SK-N-SH (cell line): ENCODE measurements at regions not wholly inside any gene's neighbourhood (a gene's known extent, or its start where the extent isn't known, plus 50 kb on each side); places are given as distances from the start of the nearest gene placed in this dataset.

Experiments
- CTCF ChIA-PET: fragments of 300-600, 350-600 bp; formaldehyde crosslinking; extraction: SDS; loops from one replicate; lab custom pipeline; 2021; lab: Yijun Ruan, JAX
- POLR2A ChIA-PET: fragments of 350-600 bp; sonication (Branson Sonifier 250); formaldehyde crosslinking; extraction: SDS; loops from one replicate; lab custom pipeline; 2020; ENCODE audit warnings: antibody characterized with exemption, inconsistent platforms; lab: Yijun Ruan, JAX
- DNase-seq: peaks from one replicate; pipeline ENCODE4 v3.0.0; 2012
- H2AFZ ChIP-seq: fragments of 200-600 bp; sonication (generic); 2 replicates; pipeline ENCODE4 v1.8.1; 2016; ENCODE audit warnings: antibody characterized with exemption, mild to moderate bottlenecking, low read depth
- H3F3A ChIP-seq: fragments of 200-600 bp; sonication (generic); replicated peaks from 2 replicates; pipeline ENCODE3; 2016; ENCODE audit warnings: antibody characterized with exemption, mild to moderate bottlenecking; ENCODE audit not compliant: insufficient read depth
- H3K27ac ChIP-seq, 2 experiments: fragments of 200-500 bp in 1 of 2; fragments of 200-600 bp in 1 of 2; sonication (Bioruptor generic) in 1 of 2; sonication (generic), shearing (Covaris generic) in 1 of 2; 2 replicates each; pipeline versions ENCODE4 v1.5.1 to v1.6.1; 2014 to 2016; ENCODE audit warnings: low read depth in 2 of 2, inconsistent platforms in 1 of 2, low read length in 1 of 2, mild to moderate bottlenecking in 1 of 2, mixed read lengths in 1 of 2
- H3K27me3 ChIP-seq: fragments of 200-600 bp; sonication (generic), shearing (Covaris generic); 2 replicates; pipeline ENCODE4 v1.6.1; 2016; ENCODE audit warnings: mixed run types; ENCODE audit not compliant: insufficient read depth
- H3K36me3 ChIP-seq, 2 experiments: fragments of 200-500 bp in 1 of 2; fragments of 200-600 bp in 1 of 2; sonication (Bioruptor generic) in 1 of 2; sonication (generic) in 1 of 2; replicated peaks in 1 of 2; 2 replicates each; pipeline versions ENCODE3 to v1.5.1; 2014 to 2016; ENCODE audit warnings: low read length in 1 of 2, mild to moderate bottlenecking in 1 of 2; ENCODE audit not compliant: insufficient read depth in 2 of 2, control insufficient read depth in 1 of 2
- H3K4me1 ChIP-seq, 2 experiments: fragments of 200-500 bp in 1 of 2; fragments of 200-600 bp in 1 of 2; sonication (Bioruptor generic) in 1 of 2; sonication (generic), shearing (Covaris generic) in 1 of 2; 2 replicates each; pipeline versions ENCODE4 v1.5.1 to v1.6.1; 2014 to 2016; ENCODE audit warnings: low read depth in 1 of 2, low read length in 1 of 2, mixed run types in 1 of 2; ENCODE audit not compliant: insufficient read depth in 2 of 2, control insufficient read depth in 1 of 2
- H3K4me2 ChIP-seq: fragments of 200-600 bp; sonication (generic), shearing (Covaris generic); 2 replicates; pipeline ENCODE4 v1.6.1; 2017; ENCODE audit warnings: mixed run types
- H3K4me3 ChIP-seq, 2 experiments: fragments of 200-500 bp in 1 of 2; fragments of 200-600 bp in 1 of 2; sonication (Bioruptor generic) in 1 of 2; sonication (generic), shearing (Covaris generic) in 1 of 2; 2 replicates each; pipeline versions ENCODE4 v1.5.1 to v1.8.1; 2014 to 2016; ENCODE audit warnings: low read depth in 2 of 2, inconsistent platforms in 1 of 2, low read length in 1 of 2, mild to moderate bottlenecking in 1 of 2, mixed read lengths in 1 of 2, moderate library complexity in 1 of 2
- H3K79me2 ChIP-seq: fragments of 200-600 bp; sonication (generic); 2 replicates; pipeline ENCODE4 v1.8.1; 2017; ENCODE audit warnings: mild to moderate bottlenecking; ENCODE audit not compliant: insufficient read depth
- H3K9ac ChIP-seq: fragments of 200-600 bp; sonication (generic); 2 replicates; pipeline ENCODE4 v1.6.1; 2017; ENCODE audit warnings: mixed run types
- H3K9me2 ChIP-seq: fragments of 200-600 bp; sonication (generic); 2 replicates; pipeline ENCODE4 v1.6.1; 2017; ENCODE audit warnings: mixed run types
- H3K9me3 ChIP-seq: fragments of 200-600 bp; sonication (generic); 2 replicates; pipeline ENCODE4 v1.6.1; 2017; ENCODE audit warnings: mixed run types, mild to moderate bottlenecking, moderate library complexity
- H4K20me1 ChIP-seq: fragments of 200-600 bp; sonication (generic); 2 replicates; pipeline ENCODE4 v1.6.1; 2017; ENCODE audit warnings: mild to moderate bottlenecking, mixed run types; ENCODE audit not compliant: insufficient read depth
- CHD2 ChIP-seq: fragments of 150-350 bp; IDR thresholded peaks from 2 replicates; pipeline ENCODE4 v1.6.1; 2018; ENCODE audit warnings: low read length; ENCODE audit not compliant: partially characterized antibody
- ELF1 ChIP-seq: IDR thresholded peaks from 2 replicates; pipeline ENCODE4 v1.4.0; 2012
- EP300 ChIP-seq, 2 experiments: IDR thresholded peaks; 2 replicates each; pipeline versions ENCODE4 v1.4.0 to v1.6.1; 2012; ENCODE audit warnings: borderline replicate concordance in 1 of 2, low read depth in 1 of 2, low read length in 1 of 2
- EZH2phosphoT487 ChIP-seq: fragments of 200-600 bp; sonication (generic); IDR thresholded peaks from 2 replicates; pipeline ENCODE4 v1.6.1; 2017; ENCODE audit warnings: low read depth, mixed run types, mild to moderate bottlenecking, antibody characterized with exemption, moderate library complexity, borderline replicate concordance
- FOSL2 ChIP-seq: IDR thresholded peaks from 2 replicates; pipeline ENCODE4 v1.4.0; 2012; ENCODE audit warnings: low read depth, mild to moderate bottlenecking, moderate library complexity, borderline replicate concordance
- FOXJ3 ChIP-seq: sonication (generic); formaldehyde crosslinking; IDR thresholded peaks from 2 replicates; pipeline ENCODE4 v1.5.1; 2020; ENCODE audit warnings: mild to moderate bottlenecking, missing genetic modification reagents
- FOXM1 ChIP-seq: IDR thresholded peaks from 2 replicates; pipeline ENCODE4 v1.4.0; 2012; ENCODE audit warnings: low read depth, mild to moderate bottlenecking
- JUND ChIP-seq: IDR thresholded peaks from 2 replicates; pipeline ENCODE4 v1.4.0; 2012
- MEF2A ChIP-seq: IDR thresholded peaks from 2 replicates; pipeline ENCODE4 v1.4.0; 2012; ENCODE audit warnings: low read depth, borderline replicate concordance
- MXI1 ChIP-seq: IDR thresholded peaks from 2 replicates; pipeline ENCODE4 v1.6.1; 2012; ENCODE audit warnings: mild to moderate bottlenecking, low read depth, low read length, improper control_type of control experiment
- NRF1 ChIP-seq: IDR thresholded peaks from 2 replicates; pipeline ENCODE4 v1.6.1; 2012; ENCODE audit warnings: low read depth, mild to moderate bottlenecking, low read length
- POLR2AphosphoS5 ChIP-seq: IDR thresholded peaks from 2 replicates; pipeline ENCODE4 v1.6.1; 2012; ENCODE audit warnings: low read depth, low read length
- RFX5 ChIP-seq: IDR thresholded peaks from 2 replicates; pipeline ENCODE4 v1.6.1; 2012; ENCODE audit warnings: mild to moderate bottlenecking, improper control_type of control experiment, low read length
- RXRA ChIP-seq: IDR thresholded peaks from 2 replicates; pipeline ENCODE4 v1.4.0; 2012; ENCODE audit warnings: low read depth, mild to moderate bottlenecking, borderline replicate concordance
- SIN3A ChIP-seq: IDR thresholded peaks from 2 replicates; pipeline ENCODE4 v1.6.1; 2012; ENCODE audit warnings: low read depth, mild to moderate bottlenecking, low read length, moderate library complexity, borderline replicate concordance
- TAF1 ChIP-seq: IDR thresholded peaks from 2 replicates; pipeline ENCODE4 v1.6.1; 2012; ENCODE audit warnings: low read depth, mild to moderate bottlenecking, low read length, moderate library complexity, borderline replicate concordance
- TEAD4 ChIP-seq: IDR thresholded peaks from 2 replicates; pipeline ENCODE4 v1.4.0; 2012; ENCODE audit warnings: mild to moderate bottlenecking, borderline replicate concordance; ENCODE audit not compliant: insufficient read depth
- YY1 ChIP-seq: IDR thresholded peaks from 2 replicates; pipeline ENCODE4 v1.4.0; 2012; ENCODE audit warnings: low read depth, mild to moderate bottlenecking
- WGBS: methylation state at CpG from one replicate; pipeline ENCODE4 v1.1.6; 2017; ENCODE audit warnings: low lambda C conversion rate; 5-methylcytosine and 5-hydroxymethylcytosine counted together
- TF ChIP-seq, protein P1 (sequence below): fragments of 200-600 bp; sonication (generic); IDR thresholded peaks from 2 replicates; pipeline ENCODE4 v1.6.1; 2017; ENCODE audit warnings: antibody characterized with exemption, mild to moderate bottlenecking, moderate library complexity
- TF ChIP-seq, protein P2 (sequence below): IDR thresholded peaks from 2 replicates; pipeline ENCODE4 v1.4.0; 2012; ENCODE audit warnings: low read depth
- TF ChIP-seq, protein P3 (sequence below): IDR thresholded peaks from 2 replicates; pipeline ENCODE4; 2012
- TF ChIP-seq, protein P4 (sequence below): IDR thresholded peaks from 2 replicates; pipeline ENCODE4 v1.4.0; 2012; ENCODE audit warnings: low read depth, borderline replicate concordance

DNA sequence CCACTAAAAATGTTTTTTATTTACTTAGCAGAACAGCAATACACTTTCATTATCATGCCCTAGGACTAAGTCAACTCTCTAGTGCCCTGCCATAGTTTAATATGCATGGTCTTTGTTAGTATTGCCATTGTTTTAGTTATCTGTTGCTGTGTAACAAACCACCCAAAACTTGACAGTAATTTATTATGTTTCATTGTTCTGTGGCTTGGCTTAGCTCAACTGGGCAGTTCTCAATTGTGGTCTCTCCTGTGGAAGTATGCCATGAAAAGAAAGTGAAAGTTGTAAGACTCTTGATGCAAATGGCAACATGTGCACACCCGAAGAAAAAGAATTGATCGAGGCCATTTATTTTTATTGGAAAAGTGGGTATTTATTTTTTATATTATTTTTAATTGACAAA, 206.3 kb upstream of the KCTD3 start:
- Histone ChIP-seq H3K9me3 (no peaks in the 10 kb centered on the region), H3F3A (no peaks in the 10 kb centered on the region), H3K27me3 (no peaks in the 10 kb centered on the region), H3K36me3 (no peaks in the 10 kb centered on the region), H3K9ac (no peak overlapping the region), H3K4me1 (no peaks in the 10 kb centered on the region), H3K4me2 (no peak overlapping the region), H4K20me1 (no peaks in the 10 kb centered on the region), H3K4me3 (no peak overlapping the region), H3K79me2 (no peaks in the 10 kb centered on the region), H3K27ac (no peak overlapping the region), H2AFZ (no peak overlapping the region), H3K9me2 (no peaks in the 10 kb centered on the region)
- ChIA-PET CTCF (interaction anchor here (0.6 to 1.3 kb wide), 2 partner anchors 12 to 315 kb away, joined by 3 read pairs; no protein-coding TSS in a partner anchor), POLR2A (no interaction called here)
- no peak for DNase-seq
- WGBS: 31% methylated on average over 2 of the region's 2 CpGs
- TF ChIP-seq FOXM1: no peak
- no peak for TF ChIP-seq CHD2
- TF ChIP-seq TAF1: no peak
- no peak for TF ChIP-seq RXRA
- TF ChIP-seq JUND: no peak
- no peak for TF ChIP-seq RFX5
- TF ChIP-seq, protein P1, sequence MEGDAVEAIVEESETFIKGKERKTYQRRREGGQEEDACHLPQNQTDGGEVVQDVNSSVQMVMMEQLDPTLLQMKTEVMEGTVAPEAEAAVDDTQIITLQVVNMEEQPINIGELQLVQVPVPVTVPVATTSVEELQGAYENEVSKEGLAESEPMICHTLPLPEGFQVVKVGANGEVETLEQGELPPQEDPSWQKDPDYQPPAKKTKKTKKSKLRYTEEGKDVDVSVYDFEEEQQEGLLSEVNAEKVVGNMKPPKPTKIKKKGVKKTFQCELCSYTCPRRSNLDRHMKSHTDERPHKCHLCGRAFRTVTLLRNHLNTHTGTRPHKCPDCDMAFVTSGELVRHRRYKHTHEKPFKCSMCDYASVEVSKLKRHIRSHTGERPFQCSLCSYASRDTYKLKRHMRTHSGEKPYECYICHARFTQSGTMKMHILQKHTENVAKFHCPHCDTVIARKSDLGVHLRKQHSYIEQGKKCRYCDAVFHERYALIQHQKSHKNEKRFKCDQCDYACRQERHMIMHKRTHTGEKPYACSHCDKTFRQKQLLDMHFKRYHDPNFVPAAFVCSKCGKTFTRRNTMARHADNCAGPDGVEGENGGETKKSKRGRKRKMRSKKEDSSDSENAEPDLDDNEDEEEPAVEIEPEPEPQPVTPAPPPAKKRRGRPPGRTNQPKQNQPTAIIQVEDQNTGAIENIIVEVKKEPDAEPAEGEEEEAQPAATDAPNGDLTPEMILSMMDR: no peak
- TF ChIP-seq MXI1: no peak
- no peak for TF ChIP-seq EZH2phosphoT487
- no peak for TF ChIP-seq SIN3A
- TF ChIP-seq, protein P2, sequence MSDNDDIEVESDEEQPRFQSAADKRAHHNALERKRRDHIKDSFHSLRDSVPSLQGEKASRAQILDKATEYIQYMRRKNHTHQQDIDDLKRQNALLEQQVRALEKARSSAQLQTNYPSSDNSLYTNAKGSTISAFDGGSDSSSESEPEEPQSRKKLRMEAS: no peak
- TF ChIP-seq YY1: no peak
- no peak for TF ChIP-seq EP300 (IDR thresholded peaks at IDR 0.05; ENCODE audit: borderline replicate concordance in 1 of 2, low read depth in 1 of 2, low read length in 1 of 2)
- TF ChIP-seq, protein P3, sequence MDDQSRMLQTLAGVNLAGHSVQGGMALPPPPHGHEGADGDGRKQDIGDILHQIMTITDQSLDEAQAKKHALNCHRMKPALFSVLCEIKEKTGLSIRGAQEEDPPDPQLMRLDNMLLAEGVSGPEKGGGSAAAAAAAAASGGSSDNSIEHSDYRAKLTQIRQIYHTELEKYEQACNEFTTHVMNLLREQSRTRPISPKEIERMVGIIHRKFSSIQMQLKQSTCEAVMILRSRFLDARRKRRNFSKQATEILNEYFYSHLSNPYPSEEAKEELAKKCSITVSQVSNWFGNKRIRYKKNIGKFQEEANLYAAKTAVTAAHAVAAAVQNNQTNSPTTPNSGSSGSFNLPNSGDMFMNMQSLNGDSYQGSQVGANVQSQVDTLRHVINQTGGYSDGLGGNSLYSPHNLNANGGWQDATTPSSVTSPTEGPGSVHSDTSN: no peak

DNA sequence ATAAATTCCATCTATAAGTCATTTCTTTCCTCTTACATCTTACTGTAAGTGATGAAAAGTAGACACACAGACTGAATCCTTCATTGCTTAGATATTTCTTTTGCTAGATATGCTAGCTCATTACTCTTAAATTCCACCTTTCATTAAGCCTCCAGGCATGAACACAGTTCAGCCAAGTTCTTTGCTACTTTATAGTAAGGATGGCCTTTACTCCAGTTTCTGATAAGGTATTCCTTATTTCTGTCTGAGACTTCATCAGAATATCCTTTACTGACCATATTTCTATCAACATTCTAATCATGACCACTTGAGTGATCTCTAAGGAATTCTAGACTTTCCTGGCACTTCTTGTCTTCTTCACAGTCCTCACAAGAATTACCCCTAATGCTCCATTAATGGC, 191.7 kb upstream of the KCTD3 start:
- Histone ChIP-seq H3K9ac (no peak overlapping the region), H3K9me2 (no peaks in the 10 kb centered on the region), H3K4me2 (no peak overlapping the region), H3K36me3 (no peaks in the 10 kb centered on the region), H3K9me3 (no peaks in the 10 kb centered on the region), H3K4me1 (no peaks in the 10 kb centered on the region; a peak in 1 of 4 replicates), H3K79me2 (no peaks in the 10 kb centered on the region), H3K27ac (no peak overlapping the region), H3K4me3 (no peak overlapping the region), H3F3A (no peaks in the 10 kb centered on the region), H4K20me1 (no peaks in the 10 kb centered on the region), H3K27me3 (no peaks in the 10 kb centered on the region), H2AFZ (no peak overlapping the region)
- DNase-seq: no peak
- CTCF ChIA-PET: no interaction called here
- POLR2A ChIA-PET: no interaction called here
- TF ChIP-seq TAF1: no peak
- TF ChIP-seq FOSL2: no peak
- TF ChIP-seq YY1: no peak
- TF ChIP-seq, protein P4, sequence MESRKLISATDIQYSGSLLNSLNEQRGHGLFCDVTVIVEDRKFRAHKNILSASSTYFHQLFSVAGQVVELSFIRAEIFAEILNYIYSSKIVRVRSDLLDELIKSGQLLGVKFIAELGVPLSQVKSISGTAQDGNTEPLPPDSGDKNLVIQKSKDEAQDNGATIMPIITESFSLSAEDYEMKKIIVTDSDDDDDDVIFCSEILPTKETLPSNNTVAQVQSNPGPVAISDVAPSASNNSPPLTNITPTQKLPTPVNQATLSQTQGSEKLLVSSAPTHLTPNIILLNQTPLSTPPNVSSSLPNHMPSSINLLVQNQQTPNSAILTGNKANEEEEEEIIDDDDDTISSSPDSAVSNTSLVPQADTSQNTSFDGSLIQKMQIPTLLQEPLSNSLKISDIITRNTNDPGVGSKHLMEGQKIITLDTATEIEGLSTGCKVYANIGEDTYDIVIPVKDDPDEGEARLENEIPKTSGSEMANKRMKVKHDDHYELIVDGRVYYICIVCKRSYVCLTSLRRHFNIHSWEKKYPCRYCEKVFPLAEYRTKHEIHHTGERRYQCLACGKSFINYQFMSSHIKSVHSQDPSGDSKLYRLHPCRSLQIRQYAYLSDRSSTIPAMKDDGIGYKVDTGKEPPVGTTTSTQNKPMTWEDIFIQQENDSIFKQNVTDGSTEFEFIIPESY: no peak
- TF ChIP-seq, protein P3: no peak
- TF ChIP-seq, protein P2: no peak
- TF ChIP-seq CHD2: no peak
- TF ChIP-seq POLR2AphosphoS5: no peak
- no peak for TF ChIP-seq EP300 (IDR thresholded peaks at IDR 0.05; ENCODE audit: borderline replicate concordance in 1 of 2, low read depth in 1 of 2, low read length in 1 of 2)
- no peak for TF ChIP-seq FOXJ3 (CRISPR knock-in tag)
- no peak for TF ChIP-seq RFX5
- TF ChIP-seq TEAD4: no peak
- TF ChIP-seq NRF1: no peak
- no peak for TF ChIP-seq EZH2phosphoT487
- TF ChIP-seq MEF2A: no peak
- TF ChIP-seq ELF1: no peak
